K562 (cell line): ENCODE measurements at regions not wholly inside any gene's neighbourhood (a gene's known extent, or its start where the extent isn't known, plus 50 kb on each side); places are given as distances from the start of the nearest gene placed in this dataset.

Source experiments
- EGR1 ChIP-seq: fragments of 450-650 bp; conservative IDR thresholded peaks from 2 replicates; pipeline ENCODE4 v1.6.1; 2017; ENCODE audit warnings: mild to moderate bottlenecking
- SREBF2 ChIP-seq: sonication (generic); formaldehyde crosslinking; IDR thresholded peaks from 2 replicates; pipeline ENCODE4 v1.4.0; 2020; ENCODE audit warnings: mild to moderate bottlenecking, missing genetic modification reagents
- ZNF232 ChIP-seq: sonication (generic); formaldehyde crosslinking; IDR thresholded peaks from 2 replicates; pipeline ENCODE4 v1.8.0; 2022; ENCODE audit warnings: mild to moderate bottlenecking, missing genetic modification reagents
- ZNF24 ChIP-seq: fragments of 450-650 bp; IDR thresholded peaks from 2 replicates; pipeline ENCODE4 v1.6.1; 2016
- ZNF282 ChIP-seq: sonication (generic); formaldehyde crosslinking; IDR thresholded peaks from 2 replicates; pipeline ENCODE4 v1.8.1; 2023; ENCODE audit warnings: missing genetic modification reagents
- ZNF384 ChIP-seq: IDR thresholded peaks from 2 replicates; pipeline ENCODE4 v1.6.1; 2012; ENCODE audit warnings: low read depth, low read length, improper control_type of control experiment
- ZNF507 ChIP-seq: conservative IDR thresholded peaks from 2 replicates; pipeline ENCODE4 v1.6.1; 2017; ENCODE audit warnings: missing genetic modification characterization, missing compliant biosample characterization

GRCh38 chr17:33987162-33987561 lies 267.9 kb upstream of the CCL2 start:
- TF ChIP-seq EGR1 (no peak), ZNF507 (tag) (no peak), ZNF282 (CRISPR knock-in tag) (no peak), ZNF24 (no peak), ZNF232 (CRISPR knock-in tag) (no peak), SREBF2 (no peak), ZNF384 (no peak)
